ENCODE measurements at regions not wholly inside any gene's neighbourhood (a gene's known extent, or its start where the extent isn't known, plus 50 kb on each side); places are given as distances from the start of the nearest gene placed in this dataset.
A peak's percentile ranks its signal among the peaks of the same experiment; 100 is the strongest.
"Not testable (repeated sequence)": the region's sequence is repeated elsewhere in the genome, so short reads cannot be mapped to it uniquely, and the experiment has no call there.

- Histone ChIP-seq H3K36me3 (no peaks in the 10 kb centered on the region), H3K4me2 (no peak overlapping the region), H3K27me3 (no peaks in the 10 kb centered on the region), H4K20me1 (no peaks in the 10 kb centered on the region), H3K4me3 (no peak overlapping the region), H3K4me1 (no peaks in the 10 kb centered on the region), H3K27ac (no peak overlapping the region), H3K9ac (no peak overlapping the region), H3K9me3 (replicated peaks in 1 of 11) (peaks cover 6 to 23% (median 11%) of the 10 kb centered on the region in 11 experiments; a peak in 16 of 22 replicates)
- TF ChIP-seq Cebpa-rat (IDR thresholded peaks at IDR 0.05): no peak
Measured at GRCh38 chr11:101241160-101241795, 111.7 kb upstream of the PGR start.

- not testable (repeated sequence) for H3K4me2 ChIP-seq, H3K36me3 ChIP-seq
- H3K4me1 ChIP-seq: peaks cover 0 to 22% (median 14%) of the 10 kb centered on the region in 10 experiments; a peak in 13 of 20 replicates
Measured at GRCh38 chr11:101231207-101231834, 101.7 kb upstream of the PGR start.

GRCh38 chr11:101226617-101227016 is 97.0 kb upstream of the PGR start:
- H3K9me3 ChIP-seq (replicated peaks in 1 of 11): peaks cover 53 to 70% (median 61%) of the 10 kb centered on the region in 11 experiments
- peak overlapping the region; percentile 2 to 75 (median 46); a peak in 18 of 22 replicates for H3K4me2 ChIP-seq
- H3K36me3 ChIP-seq: no peaks in the 10 kb centered on the region; a peak in 2 of 22 replicates
- no peak overlapping the region for H3K9ac ChIP-seq
- TF ChIP-seq Cebpa-rat (IDR thresholded peaks at IDR 0.05): no peak
- H3K27ac ChIP-seq: no peak overlapping the region
- no peaks in the 10 kb centered on the region for H3K27me3 ChIP-seq
- H3K4me3 ChIP-seq: no peak overlapping the region; a peak in 1 of 20 replicates
- no peaks in the 10 kb centered on the region for H4K20me1 ChIP-seq
- peaks cover 0 to 26% (median 16%) of the 10 kb centered on the region in 10 experiments; a peak in 13 of 20 replicates for H3K4me1 ChIP-seq

More at GRCh38 chr11:101231207-101231834, 101.7 kb upstream of the PGR start:
- not testable (repeated sequence) for H3K4me3 ChIP-seq, H3K27ac ChIP-seq, H4K20me1 ChIP-seq, H3K9ac ChIP-seq, H3K27me3 ChIP-seq
- peaks cover 26 to 47% (median 37%) of the 10 kb centered on the region in 11 experiments for H3K9me3 ChIP-seq (replicated peaks in 1 of 11)

GRCh38 chr11:101224221-101224620 is 94.6 kb upstream of the PGR start:
- Histone ChIP-seq H4K20me1 (no peaks in the 10 kb centered on the region), H3K4me3 (no peak overlapping the region), H3K4me1 (peaks cover 0 to 26% (median 16%) of the 10 kb centered on the region in 10 experiments; a peak in 13 of 20 replicates), H3K9me3 (replicated peaks in 1 of 11) (peaks cover 54 to 69% (median 62%) of the 10 kb centered on the region in 11 experiments), H3K27ac (no peak overlapping the region), H3K27me3 (no peaks in the 10 kb centered on the region), H3K9ac (no peak overlapping the region), H3K4me2 (no peak overlapping the region), H3K36me3 (no peaks in the 10 kb centered on the region; a peak in 2 of 22 replicates)
- TF ChIP-seq Cebpa-rat (IDR thresholded peaks at IDR 0.05): no peak

GRCh38 chr11:101218091-101218490 is 88.5 kb upstream of the PGR start:
- not testable (repeated sequence) for H3K27me3 ChIP-seq, H3K4me2 ChIP-seq, H3K4me1 ChIP-seq, H3K4me3 ChIP-seq, H3K36me3 ChIP-seq, H4K20me1 ChIP-seq, H3K9ac ChIP-seq, H3K27ac ChIP-seq
- peaks cover 28 to 50% (median 41%) of the 10 kb centered on the region in 11 experiments for H3K9me3 ChIP-seq (replicated peaks in 1 of 11)

GRCh38 chr11:101216091-101216490 is 86.5 kb upstream of the PGR start:
- not testable (repeated sequence) for H3K27me3 ChIP-seq, H3K27ac ChIP-seq, H3K36me3 ChIP-seq, H3K4me3 ChIP-seq, H3K4me2 ChIP-seq, H3K9ac ChIP-seq, H4K20me1 ChIP-seq, H3K4me1 ChIP-seq
- H3K9me3 ChIP-seq (replicated peaks in 1 of 11): peaks cover 35 to 49% (median 38%) of the 10 kb centered on the region in 11 experiments

GRCh38 chr11:101215069-101215468 is 85.5 kb upstream of the PGR start:
- H3K4me1 ChIP-seq: no peaks in the 10 kb centered on the region
- H3K9ac ChIP-seq: no peak overlapping the region
- no peaks in the 10 kb centered on the region for H4K20me1 ChIP-seq
- no peak for TF ChIP-seq Cebpa-rat (IDR thresholded peaks at IDR 0.05)
- no peaks in the 10 kb centered on the region for H3K36me3 ChIP-seq
- no peaks in the 10 kb centered on the region for H3K27me3 ChIP-seq
- no peak overlapping the region for H3K4me2 ChIP-seq
- H3K9me3 ChIP-seq (replicated peaks in 1 of 11): peaks cover 35 to 49% (median 38%) of the 10 kb centered on the region in 11 experiments
- H3K27ac ChIP-seq: no peak overlapping the region
- H3K4me3 ChIP-seq: no peak overlapping the region

- H3K9ac ChIP-seq: no peak overlapping the region
- no peak overlapping the region for H3K4me2 ChIP-seq
- no peak overlapping the region for H3K27ac ChIP-seq
- no peaks in the 10 kb centered on the region for H4K20me1 ChIP-seq
- no peak overlapping the region for H3K4me3 ChIP-seq
- H3K4me1 ChIP-seq: no peaks in the 10 kb centered on the region
- no peaks in the 10 kb centered on the region for H3K27me3 ChIP-seq
- peaks cover 35 to 54% (median 41%) of the 10 kb centered on the region in 11 experiments for H3K9me3 ChIP-seq (replicated peaks in 1 of 11)
- H3K36me3 ChIP-seq: no peaks in the 10 kb centered on the region
- TF ChIP-seq Cebpa-rat (IDR thresholded peaks at IDR 0.05): no peak
Measured at GRCh38 chr11:101211407-101211975, 81.9 kb upstream of the PGR start.

GRCh38 chr11:101202614-101203013 is 73.0 kb upstream of the PGR start:
- H3K36me3 ChIP-seq: no peaks in the 10 kb centered on the region
- no peak overlapping the region for H3K4me2 ChIP-seq
- H3K9ac ChIP-seq: no peak overlapping the region
- H4K20me1 ChIP-seq: no peaks in the 10 kb centered on the region
- no peaks in the 10 kb centered on the region for H3K27me3 ChIP-seq
- no peaks in the 10 kb centered on the region for H3K4me1 ChIP-seq
- TF ChIP-seq Cebpa-rat (IDR thresholded peaks at IDR 0.05): no peak
- peaks cover 6 to 18% (median 10%) of the 10 kb centered on the region in 11 experiments; a peak in 16 of 22 replicates for H3K9me3 ChIP-seq (replicated peaks in 1 of 11)
- no peak overlapping the region for H3K27ac ChIP-seq
- H3K4me3 ChIP-seq: no peak overlapping the region

Measured in BLaER1 treated with 17β-estradiol and CSF1 and Interleukin-3, amounts not matched to agents 10 nM and 100 nM (cell line).